H9 (cell line): ENCODE measurements at regions not wholly inside any gene's neighbourhood (a gene's known extent, or its start where the extent isn't known, plus 50 kb on each side); places are given as distances from the start of the nearest gene placed in this dataset.

Experiments used
- DNase-seq: peaks from one replicate; pipeline ENCODE4 v3.0.0-alpha.2; 2017
- H2AFZ ChIP-seq: one replicate; pipeline ENCODE4 v1.6.1; 2013; ENCODE audit warnings: mild to moderate bottlenecking, low read length, control low read depth, moderate library complexity
- H2AK5ac ChIP-seq: 2 replicates; pipeline ENCODE4 v1.6.1; 2013; ENCODE audit warnings: low read length, control low read depth, mixed read lengths; ENCODE audit not compliant: insufficient read length
- H2BK120ac ChIP-seq: one replicate; pipeline ENCODE4 v1.6.1; 2013; ENCODE audit warnings: low read depth, mild to moderate bottlenecking, low read length, control low read depth, inconsistent platforms; ENCODE audit not compliant: poor library complexity, severe bottlenecking
- H2BK12ac ChIP-seq: 2 replicates; pipeline ENCODE4 v1.6.1; 2013; ENCODE audit warnings: low read length, control low read depth, mixed read lengths, low read depth; ENCODE audit not compliant: insufficient read length
- H2BK15ac ChIP-seq: 2 replicates; pipeline ENCODE4 v1.6.1; 2013; ENCODE audit warnings: low read depth, low read length, control low read depth
- H2BK20ac ChIP-seq: one replicate; pipeline ENCODE4 v1.6.1; 2013; ENCODE audit warnings: low read depth, mild to moderate bottlenecking, low read length, control low read depth, inconsistent platforms; ENCODE audit not compliant: poor library complexity, severe bottlenecking
- H2BK5ac ChIP-seq: 2 replicates; pipeline ENCODE4 v1.6.1; 2013; ENCODE audit warnings: low read length, control low read depth, mixed read lengths; ENCODE audit not compliant: insufficient read length
- H3K14ac ChIP-seq: 2 replicates; pipeline ENCODE4 v1.6.1; 2013; ENCODE audit warnings: low read length, control low read depth; ENCODE audit not compliant: insufficient read depth
- H3K18ac ChIP-seq: 2 replicates; pipeline ENCODE4 v1.6.1; 2013; ENCODE audit warnings: low read depth, mild to moderate bottlenecking, mixed read lengths, low read length, control low read depth; ENCODE audit not compliant: insufficient read length
- H3K23ac ChIP-seq: 2 replicates; pipeline ENCODE4 v1.6.1; 2013; ENCODE audit warnings: low read length, control low read depth, mixed read lengths, low read depth; ENCODE audit not compliant: insufficient read length
- H3K23me2 ChIP-seq: 2 replicates; pipeline ENCODE4 v1.6.1; 2013; ENCODE audit warnings: low read depth, mild to moderate bottlenecking, mixed read lengths, low read length, control low read depth; ENCODE audit not compliant: insufficient read length, poor library complexity, severe bottlenecking
- H3K27ac ChIP-seq: 2 replicates; pipeline ENCODE4 v1.5.1; 2013; ENCODE audit warnings: low read length, control low read depth, mixed read lengths, low read depth; ENCODE audit not compliant: insufficient read length
- H3K27me3 ChIP-seq: 2 replicates; pipeline ENCODE4 v1.6.1; 2013; ENCODE audit warnings: low read length, control low read depth, inconsistent platforms; ENCODE audit not compliant: insufficient read depth
- H3K4ac ChIP-seq: 2 replicates; pipeline ENCODE4 v1.6.1; 2013; ENCODE audit warnings: low read depth, mild to moderate bottlenecking, control low read depth, inconsistent platforms, low read length, moderate library complexity
- H3K4me1 ChIP-seq: 2 replicates; pipeline ENCODE4 v1.6.1; 2013; ENCODE audit warnings: low read length, control low read depth, inconsistent platforms; ENCODE audit not compliant: insufficient read depth
- H3K4me2 ChIP-seq: 2 replicates; pipeline ENCODE4 v1.6.1; 2013; ENCODE audit warnings: low read length, control low read depth, mixed read lengths; ENCODE audit not compliant: insufficient read length, insufficient read depth
- H3K56ac ChIP-seq: 2 replicates; pipeline ENCODE4 v1.6.1; 2013; ENCODE audit warnings: low read depth, mild to moderate bottlenecking, mixed read lengths, low read length, control low read depth; ENCODE audit not compliant: insufficient read length
- H3K79me1 ChIP-seq: 2 replicates; pipeline ENCODE4 v1.6.1; 2013; ENCODE audit warnings: low read depth, mild to moderate bottlenecking, moderate library complexity, low read length, control low read depth, inconsistent platforms; ENCODE audit not compliant: insufficient read depth, poor library complexity, severe bottlenecking
- H3K79me2 ChIP-seq: 2 replicates; pipeline ENCODE4 v1.6.1; 2013; ENCODE audit warnings: low read length, control low read depth, inconsistent platforms; ENCODE audit not compliant: insufficient read depth
- H3K9ac ChIP-seq: 2 replicates; pipeline ENCODE4 v1.6.1; 2013; ENCODE audit warnings: low read length, control low read depth, mixed read lengths; ENCODE audit not compliant: insufficient read length; ENCODE audit errors: extremely low read depth
- H3K9me3 ChIP-seq: one replicate; pipeline ENCODE4 v1.6.1; 2013; ENCODE audit warnings: low read depth, low read length, inconsistent platforms; ENCODE audit not compliant: control insufficient read depth
- H3T11ph ChIP-seq: one replicate; pipeline ENCODE4 v1.6.1; 2013; ENCODE audit warnings: mild to moderate bottlenecking, low read length, control low read depth, inconsistent platforms
- H4K20me1 ChIP-seq: one replicate; pipeline ENCODE4 v1.6.1; 2013; ENCODE audit not compliant: control insufficient read depth, insufficient read length, insufficient read depth
- H4K5ac ChIP-seq: 2 replicates; pipeline ENCODE4 v1.6.1; 2013; ENCODE audit warnings: low read depth, mild to moderate bottlenecking, mixed read lengths, low read length, control low read depth; ENCODE audit not compliant: insufficient read length
- H4K8ac ChIP-seq: replicated peaks from 2 replicates; pipeline ENCODE4 v1.6.1; 2013; ENCODE audit warnings: low read length, control low read depth, mixed read lengths, low read depth; ENCODE audit not compliant: insufficient read length
- H4K91ac ChIP-seq: 2 replicates; pipeline ENCODE4 v1.6.1; 2013; ENCODE audit warnings: low read depth, mild to moderate bottlenecking, moderate library complexity, mixed read lengths, low read length, control low read depth; ENCODE audit not compliant: insufficient read length
- H3K27ac Mint-ChIP-seq, 3 experiments: 2 replicates in 2 of 3; 3 replicates in 1 of 3; pipeline ENCODE4 v1.8.0; 2020 to 2021; ENCODE audit warnings: mixed read lengths in 3 of 3, mild to moderate bottlenecking in 1 of 3, moderate library complexity in 1 of 3
- H3K27me3 Mint-ChIP-seq: 2 replicates; pipeline ENCODE4 v1.8.0; 2021; ENCODE audit warnings: low read depth, mild to moderate bottlenecking, moderate library complexity, mixed read lengths
- H3K36me3 Mint-ChIP-seq, 3 experiments: 2 replicates in 2 of 3; 3 replicates in 1 of 3; pipeline ENCODE4 v1.8.0; 2020 to 2021; ENCODE audit warnings: low read depth in 3 of 3, mixed read lengths in 3 of 3; ENCODE audit not compliant: insufficient read depth in 1 of 3
- H3K4me1 Mint-ChIP-seq, 2 experiments: 2 replicates each; pipeline ENCODE4 v1.8.0; 2020; ENCODE audit warnings: mixed read lengths in 2 of 2
- H3K4me3 Mint-ChIP-seq, 2 experiments: 2 replicates in 1 of 2; 3 replicates in 1 of 2; pipeline ENCODE4 v1.8.0; 2020 to 2021; ENCODE audit warnings: mild to moderate bottlenecking in 2 of 2, mixed read lengths in 2 of 2, moderate library complexity in 1 of 2
- H3K9me3 Mint-ChIP-seq, 2 experiments: 2 replicates in 1 of 2; 3 replicates in 1 of 2; pipeline ENCODE4 v1.8.0; 2020; ENCODE audit warnings: mild to moderate bottlenecking in 2 of 2, mixed read lengths in 2 of 2, moderate library complexity in 1 of 2
- CTCF ChIP-seq: fragments of 200-600 bp; sonication (generic); conservative IDR thresholded peaks from 3 replicates; pipeline ENCODE4 v1.8.0; 2021; ENCODE audit warnings: antibody characterized with exemption, mild to moderate bottlenecking
- WGBS: extraction: QIAGEN DNeasy Blood & Tissue Kit; methylation state at CpG from one replicate; pipeline ENCODE4 v1.1.7; 2013; ENCODE audit warnings: missing lambda C conversion rate, low lambda C conversion rate, mixed read lengths; ENCODE audit not compliant: insufficient read length; ENCODE audit errors: extremely low coverage; 5-methylcytosine and 5-hydroxymethylcytosine counted together

GRCh38 chr6:51529240-51529639 lies 558.2 kb downstream of the PKHD1 start:
- peaks cover 7% of the 10 kb centered on the region; the same call in 1 of the 2 replicates for H3K27me3 Mint-ChIP-seq
- no peaks in the 10 kb centered on the region for H3K9me3 Mint-ChIP-seq
- Histone ChIP-seq H3K9me3 (no peaks in the 10 kb centered on the region), H3K79me1 (no peaks in the 10 kb centered on the region), H3K79me2 (no peaks in the 10 kb centered on the region), H2BK5ac (no peak overlapping the region), H2BK12ac (no peak overlapping the region), H3K4ac (no peak overlapping the region), H2BK20ac (no peak overlapping the region), H2BK120ac (no peak overlapping the region), H3K27me3 (no peaks in the 10 kb centered on the region), H4K20me1 (no peaks in the 10 kb centered on the region), H3T11ph (no peak overlapping the region), H4K8ac (no peak overlapping the region), H3K4me2 (no peak overlapping the region), H3K4me1 (no peaks in the 10 kb centered on the region), H2AK5ac (no peak overlapping the region), H3K9ac (no peak overlapping the region), H4K91ac (no peak overlapping the region), H2BK15ac (no peak overlapping the region), H3K18ac (no peak overlapping the region), H3K27ac (no peak overlapping the region), H3K56ac (no peak overlapping the region), H3K14ac (no peak overlapping the region), H2AFZ (no peak overlapping the region), H3K23ac (no peak overlapping the region), H4K5ac (no peak overlapping the region), H3K23me2 (no peaks in the 10 kb centered on the region)
- WGBS, result no CpG with 5 or more reads among the region's 1 CpG
- no peaks in the 10 kb centered on the region for H3K36me3 Mint-ChIP-seq
- H3K4me3 Mint-ChIP-seq, result no peak overlapping the region
- TF ChIP-seq CTCF, result no peak
- peaks cover 7 to 14% of the 10 kb centered on the region in 2 experiments for H3K4me1 Mint-ChIP-seq
- no peak overlapping the region for H3K27ac Mint-ChIP-seq
- no peak for DNase-seq
